ENCODE measurements at regions not wholly inside any gene's neighbourhood (a gene's known extent, or its start where the extent isn't known, plus 50 kb on each side); places are given as distances from the start of the nearest gene placed in this dataset.

GRCh38 chr2:22902662-22903165 lies 482.3 kb upstream of the KLHL29 start:
- Mint-ChIP-seq H3K36me3 (no peaks in the 10 kb centered on the region), H3K9me3 (no peaks in the 10 kb centered on the region)
- TF ChIP-seq, protein P1, sequence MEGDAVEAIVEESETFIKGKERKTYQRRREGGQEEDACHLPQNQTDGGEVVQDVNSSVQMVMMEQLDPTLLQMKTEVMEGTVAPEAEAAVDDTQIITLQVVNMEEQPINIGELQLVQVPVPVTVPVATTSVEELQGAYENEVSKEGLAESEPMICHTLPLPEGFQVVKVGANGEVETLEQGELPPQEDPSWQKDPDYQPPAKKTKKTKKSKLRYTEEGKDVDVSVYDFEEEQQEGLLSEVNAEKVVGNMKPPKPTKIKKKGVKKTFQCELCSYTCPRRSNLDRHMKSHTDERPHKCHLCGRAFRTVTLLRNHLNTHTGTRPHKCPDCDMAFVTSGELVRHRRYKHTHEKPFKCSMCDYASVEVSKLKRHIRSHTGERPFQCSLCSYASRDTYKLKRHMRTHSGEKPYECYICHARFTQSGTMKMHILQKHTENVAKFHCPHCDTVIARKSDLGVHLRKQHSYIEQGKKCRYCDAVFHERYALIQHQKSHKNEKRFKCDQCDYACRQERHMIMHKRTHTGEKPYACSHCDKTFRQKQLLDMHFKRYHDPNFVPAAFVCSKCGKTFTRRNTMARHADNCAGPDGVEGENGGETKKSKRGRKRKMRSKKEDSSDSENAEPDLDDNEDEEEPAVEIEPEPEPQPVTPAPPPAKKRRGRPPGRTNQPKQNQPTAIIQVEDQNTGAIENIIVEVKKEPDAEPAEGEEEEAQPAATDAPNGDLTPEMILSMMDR (conservative IDR thresholded peaks at IDR 0.05) = no peak

GRCh38 chr2:22903616-22904015 lies 481.4 kb upstream of the KLHL29 start:
- Mint-ChIP-seq H3K27me3 (no peaks in the 10 kb centered on the region), H3K27ac (no peak overlapping the region), H3K4me1 (ENCODE audit: unreplicated experiment) (no peaks in the 10 kb centered on the region), H3K4me3 (no peak overlapping the region), H3K9me3 (no peaks in the 10 kb centered on the region), H3K36me3 (no peaks in the 10 kb centered on the region)
- DNase-seq (ENCODE audit: extremely low spot score, unreplicated experiment) = no peak
- TF ChIP-seq, protein P1 (conservative IDR thresholded peaks at IDR 0.05) = no peak

More at GRCh38 chr2:22902662-22903165, 482.3 kb upstream of the KLHL29 start:
- H3K27me3 Mint-ChIP-seq = no peaks in the 10 kb centered on the region
- no peaks in the 10 kb centered on the region for H3K4me1 Mint-ChIP-seq (ENCODE audit: unreplicated experiment)
- H3K27ac Mint-ChIP-seq = no peak overlapping the region
- no peak for DNase-seq (ENCODE audit: extremely low spot score, unreplicated experiment)
- H3K4me3 Mint-ChIP-seq = no peak overlapping the region

- H3K9me3 Mint-ChIP-seq = no peaks in the 10 kb centered on the region
- H3K36me3 Mint-ChIP-seq = no peaks in the 10 kb centered on the region
- H3K27me3 Mint-ChIP-seq = no peaks in the 10 kb centered on the region
- TF ChIP-seq, protein P1 (conservative IDR thresholded peaks at IDR 0.05) = peak; percentile 79
- H3K4me3 Mint-ChIP-seq = no peak overlapping the region
- no peak for DNase-seq (ENCODE audit: extremely low spot score, unreplicated experiment)
- no peaks in the 10 kb centered on the region for H3K4me1 Mint-ChIP-seq (ENCODE audit: unreplicated experiment)
- H3K27ac Mint-ChIP-seq = no peak overlapping the region
Observed at GRCh38 chr2:22904126-22904684, 480.8 kb upstream of the KLHL29 start.

GRCh38 chr2:22907330-22907729 lies 477.6 kb upstream of the KLHL29 start:
- TF ChIP-seq, protein P1 (conservative IDR thresholded peaks at IDR 0.05) = no peak
- no peak for DNase-seq (ENCODE audit: extremely low spot score, unreplicated experiment)
- Mint-ChIP-seq H3K9me3 (no peaks in the 10 kb centered on the region), H3K36me3 (no peaks in the 10 kb centered on the region), H3K4me3 (no peak overlapping the region), H3K27ac (no peak overlapping the region), H3K4me1 (ENCODE audit: unreplicated experiment) (no peaks in the 10 kb centered on the region), H3K27me3 (peaks cover 6% of the 10 kb centered on the region)

GRCh38 chr2:22912398-22912797 lies 472.6 kb upstream of the KLHL29 start:
- Mint-ChIP-seq H3K36me3 (no peaks in the 10 kb centered on the region), H3K4me1 (ENCODE audit: unreplicated experiment) (no peaks in the 10 kb centered on the region), H3K4me3 (no peak overlapping the region), H3K27me3 (peaks cover 9% of the 10 kb centered on the region), H3K9me3 (no peaks in the 10 kb centered on the region), H3K27ac (no peak overlapping the region)
- DNase-seq (ENCODE audit: extremely low spot score, unreplicated experiment) = no peak
- TF ChIP-seq, protein P1 (conservative IDR thresholded peaks at IDR 0.05) = no peak
